GM12875 (cell line): ENCODE measurements at regions not wholly inside any gene's neighbourhood (a gene's known extent, or its start where the extent isn't known, plus 50 kb on each side); places are given as distances from the start of the nearest gene placed in this dataset.

Experiments used
- H3K4me3 ChIP-seq: one replicate; pipeline ENCODE4 v1.5.1; 2011; ENCODE audit warnings: low read depth, low read length, control low read depth
- TF ChIP-seq, protein P1 (sequence below): IDR thresholded peaks from 2 replicates; pipeline ENCODE4 v1.5.1; 2011; ENCODE audit warnings: low read depth, mild to moderate bottlenecking, control low read depth, inconsistent platforms, low read length, moderate library complexity, borderline replicate concordance; ENCODE audit not compliant: insufficient read depth

DNA sequence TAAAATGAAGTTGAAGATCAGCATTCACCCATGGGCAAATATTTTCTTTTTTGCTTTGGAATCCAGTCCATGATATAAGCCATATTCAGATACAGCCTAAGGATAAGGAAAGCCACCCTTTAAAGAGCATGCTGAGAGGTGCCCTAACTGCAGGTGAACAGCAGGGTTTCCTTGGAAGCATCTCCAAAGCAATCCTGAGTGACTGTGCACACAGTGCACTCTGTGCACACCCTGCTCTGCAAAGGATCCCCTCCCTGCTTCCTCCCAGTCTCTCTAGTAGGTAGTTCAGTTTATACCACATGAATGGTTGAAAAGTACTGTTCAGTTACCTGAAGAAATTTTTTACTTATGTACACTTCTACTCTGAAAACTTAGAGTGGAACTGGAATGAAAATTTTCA is 491.4 kb downstream of the RASEF start:
- TF ChIP-seq, protein P1, sequence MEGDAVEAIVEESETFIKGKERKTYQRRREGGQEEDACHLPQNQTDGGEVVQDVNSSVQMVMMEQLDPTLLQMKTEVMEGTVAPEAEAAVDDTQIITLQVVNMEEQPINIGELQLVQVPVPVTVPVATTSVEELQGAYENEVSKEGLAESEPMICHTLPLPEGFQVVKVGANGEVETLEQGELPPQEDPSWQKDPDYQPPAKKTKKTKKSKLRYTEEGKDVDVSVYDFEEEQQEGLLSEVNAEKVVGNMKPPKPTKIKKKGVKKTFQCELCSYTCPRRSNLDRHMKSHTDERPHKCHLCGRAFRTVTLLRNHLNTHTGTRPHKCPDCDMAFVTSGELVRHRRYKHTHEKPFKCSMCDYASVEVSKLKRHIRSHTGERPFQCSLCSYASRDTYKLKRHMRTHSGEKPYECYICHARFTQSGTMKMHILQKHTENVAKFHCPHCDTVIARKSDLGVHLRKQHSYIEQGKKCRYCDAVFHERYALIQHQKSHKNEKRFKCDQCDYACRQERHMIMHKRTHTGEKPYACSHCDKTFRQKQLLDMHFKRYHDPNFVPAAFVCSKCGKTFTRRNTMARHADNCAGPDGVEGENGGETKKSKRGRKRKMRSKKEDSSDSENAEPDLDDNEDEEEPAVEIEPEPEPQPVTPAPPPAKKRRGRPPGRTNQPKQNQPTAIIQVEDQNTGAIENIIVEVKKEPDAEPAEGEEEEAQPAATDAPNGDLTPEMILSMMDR, result no peak
- no peak overlapping the region for H3K4me3 ChIP-seq

DNA sequence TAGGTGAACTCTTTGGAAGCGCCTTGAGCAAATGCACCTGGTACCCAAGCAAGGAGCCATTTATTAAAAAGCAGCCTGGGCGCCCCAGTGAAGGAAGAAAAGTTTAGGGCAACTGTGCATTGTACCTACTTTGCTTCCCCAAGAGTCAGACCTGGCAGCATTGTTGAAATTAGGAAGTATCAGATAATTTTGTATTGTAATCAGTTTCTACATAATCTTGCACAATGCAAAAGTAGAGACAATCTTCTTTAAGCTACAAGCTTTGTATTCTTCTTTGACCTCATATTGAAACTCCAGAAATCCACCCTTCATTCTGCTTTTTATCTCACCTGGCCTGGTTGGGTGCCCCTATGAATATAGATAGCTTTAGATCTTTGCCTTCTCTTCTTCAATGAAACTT is 490.8 kb downstream of the RASEF start:
- TF ChIP-seq, protein P1, result no peak
- H3K4me3 ChIP-seq, result no peak overlapping the region

DNA sequence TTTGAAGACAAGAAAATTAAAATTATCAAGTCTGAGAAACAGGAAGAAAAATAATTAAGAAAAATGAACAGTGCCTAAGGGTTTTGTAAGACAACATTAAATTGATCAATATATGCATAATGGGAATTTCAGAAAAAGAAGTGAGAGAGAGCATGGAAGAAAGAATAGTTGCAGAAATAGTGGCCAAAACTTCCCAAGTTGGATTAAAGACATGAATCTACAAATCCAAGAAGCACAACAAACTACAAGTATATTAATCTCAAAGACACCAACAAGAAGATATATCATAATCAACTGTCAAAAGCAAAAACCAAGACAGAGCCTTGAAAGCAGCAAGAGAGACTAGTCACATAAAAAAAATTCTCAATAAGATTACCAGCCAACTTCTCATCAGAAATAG is 488.0 kb downstream of the RASEF start:
- TF ChIP-seq, protein P1, result no peak
- H3K4me3 ChIP-seq, result no peak overlapping the region

DNA sequence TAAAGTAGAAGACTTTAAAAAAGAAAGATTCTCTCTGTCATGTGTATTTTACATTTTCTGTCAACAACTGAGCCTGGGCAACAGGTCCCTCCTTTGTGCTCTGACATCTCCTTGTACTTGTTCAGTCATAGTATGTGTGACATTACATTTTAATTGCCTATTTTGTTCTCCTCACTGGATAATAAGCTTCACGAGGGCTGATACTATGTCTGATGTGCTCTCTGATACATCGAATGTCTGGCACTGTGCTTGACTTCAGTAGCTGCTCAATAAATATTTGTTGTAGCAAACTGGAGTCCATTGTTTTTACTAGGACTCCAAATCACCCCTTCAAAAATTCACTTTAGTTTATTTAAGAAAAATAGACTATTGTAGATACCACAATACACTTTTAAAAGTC is 482.0 kb downstream of the RASEF start:
- no peak overlapping the region for H3K4me3 ChIP-seq
- TF ChIP-seq, protein P1, result no peak

- no peak overlapping the region for H3K4me3 ChIP-seq
- TF ChIP-seq, protein P1, result no peak
Measured at GRCh38 chr9:82581516-82581915, 481.4 kb downstream of the RASEF start.

DNA sequence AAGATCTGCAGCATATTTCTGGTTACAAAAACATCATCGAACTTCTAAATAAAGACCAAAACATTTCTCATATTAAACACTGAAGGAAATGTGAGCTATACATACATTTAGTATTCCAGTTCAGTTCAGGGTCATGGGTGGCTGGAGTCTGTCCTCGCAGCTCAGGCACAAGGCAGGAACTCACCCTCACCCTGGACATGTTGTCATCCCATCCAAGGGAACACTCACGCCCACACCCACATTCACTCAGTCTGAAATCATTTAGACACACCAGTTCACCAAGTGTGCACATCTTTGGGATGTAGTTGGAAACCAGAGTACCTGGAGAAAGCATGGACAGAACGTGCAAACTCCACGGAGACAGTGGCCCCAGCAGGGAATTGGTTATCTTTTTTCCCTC is 481.0 kb downstream of the RASEF start:
- TF ChIP-seq, protein P1, result no peak

DNA sequence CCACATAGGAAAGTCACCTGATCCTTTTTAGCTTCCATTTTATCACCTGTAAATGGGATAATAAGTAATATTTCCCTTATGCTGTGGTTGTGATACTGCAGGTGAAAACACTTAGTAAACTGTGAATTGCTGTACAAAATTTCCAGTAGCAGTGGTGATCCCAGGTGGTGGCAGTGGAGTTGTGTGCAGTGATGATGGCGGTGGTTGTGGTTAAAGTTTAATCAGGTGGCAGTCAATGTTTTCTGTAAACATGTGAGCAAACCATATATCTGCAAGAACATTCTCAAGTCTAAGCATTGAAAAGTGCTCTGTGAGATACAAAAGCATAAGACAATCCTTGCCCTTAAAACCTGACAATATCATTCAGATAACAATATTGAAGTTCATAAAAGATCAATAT is 480.2 kb downstream of the RASEF start:
- H3K4me3 ChIP-seq, result no peak overlapping the region
- TF ChIP-seq, protein P1, result no peak

More for the DNA sequence above, 481.0 kb downstream of the RASEF start:
- no peak overlapping the region for H3K4me3 ChIP-seq
